GM12878 (cell line): ENCODE measurements at regions not wholly inside any gene's neighbourhood (a gene's known extent, or its start where the extent isn't known, plus 50 kb on each side); places are given as distances from the start of the nearest gene placed in this dataset.

ENCODE experiments used
- ATF2 ChIP-seq: IDR thresholded peaks from 2 replicates; pipeline ENCODE4 v1.6.1; 2012; ENCODE audit warnings: low read length, inconsistent platforms
- CBFB ChIP-seq: IDR thresholded peaks from 2 replicates; pipeline ENCODE4 v1.6.1; 2016; ENCODE audit warnings: antibody characterized with exemption, low read depth
- NFYB ChIP-seq: IDR thresholded peaks from 2 replicates; pipeline ENCODE4 v1.6.1; 2011; ENCODE audit warnings: low read depth, mild to moderate bottlenecking, low read length, improper control_type of control experiment, moderate library complexity; ENCODE audit not compliant: insufficient read depth
- POLR2A ChIP-seq: IDR thresholded peaks from 2 replicates; pipeline ENCODE4 v1.6.1; 2011; ENCODE audit warnings: low read depth, mild to moderate bottlenecking, low read length
- RCOR1 ChIP-seq: conservative IDR thresholded peaks from 2 replicates; pipeline ENCODE4 v1.6.1; 2012; ENCODE audit warnings: low read depth, low read length, improper control_type of control experiment

GRCh38 chr13:34256236-34256635 is 438.3 kb downstream of the RFC3 start:
- no peak for TF ChIP-seq RCOR1
- no peak for TF ChIP-seq POLR2A
- no peak for TF ChIP-seq ATF2
- no peak for TF ChIP-seq NFYB
- TF ChIP-seq CBFB, result no peak
